Right cardiac atrium (tissue), 5 donors: ENCODE measurements at regions not wholly inside any gene's neighbourhood (a gene's known extent, or its start where the extent isn't known, plus 50 kb on each side); places are given as distances from the start of the nearest gene placed in this dataset.

Experiments
- ATAC-seq, 2 donors: fragments of 200-7000 bp; cut with Tn5 transposase; one replicate each; pipeline versions ENCODE4 v1.8.0 to v1.9.1; 2020; ENCODE audit warnings: moderate library complexity in 2 of 2, mild to moderate bottlenecking in 1 of 2
- DNase-seq, 3 donors: peaks; one replicate each; pipeline ENCODE4 v3.0.0-alpha.2; 2020
- H3K27ac ChIP-seq: one replicate; pipeline ENCODE4 v1.5.1; 2013; ENCODE audit warnings: mild to moderate bottlenecking, low read length, control low read depth, moderate library complexity
- H3K27me3 ChIP-seq: one replicate; pipeline ENCODE4 v1.6.1; 2013; ENCODE audit not compliant: control insufficient read depth, insufficient read depth
- H3K4me1 ChIP-seq: one replicate; pipeline ENCODE4 v1.6.1; 2013; ENCODE audit warnings: low read length; ENCODE audit not compliant: control insufficient read depth, insufficient read depth
- H3K4me3 ChIP-seq: one replicate; pipeline ENCODE4 v1.5.1; 2013; ENCODE audit warnings: low read length, control low read depth
- H3K9me3 ChIP-seq: one replicate; pipeline ENCODE4 v1.6.1; 2013; ENCODE audit warnings: low read length; ENCODE audit not compliant: control insufficient read depth
- WGBS: extraction: QIAGEN DNeasy Blood & Tissue Kit; methylation state at CpG from one replicate; pipeline ENCODE4 v1.1.7; 2013; 5-methylcytosine and 5-hydroxymethylcytosine counted together
- intact Hi-C, 4 donors: fragments of 100-400 bp; cut with DNase I; formaldehyde crosslinking; loops; one replicate each; pipeline versions ENCODE4 v1.11.0 to v1.14.0; 2022 to 2023
- donor health status: healthy with polysubstance abuse.
- donor health status: DM: no; HTN: yes; CAD: no.
- donor health status: DM: no; HTN: no; CAD: no.
- donor health status: DM: no; HTN: yes; CAD: no; lungs with severe emphysema.
- donor health status: DM: yes; HTN: yes; CAD: no.

DNA sequence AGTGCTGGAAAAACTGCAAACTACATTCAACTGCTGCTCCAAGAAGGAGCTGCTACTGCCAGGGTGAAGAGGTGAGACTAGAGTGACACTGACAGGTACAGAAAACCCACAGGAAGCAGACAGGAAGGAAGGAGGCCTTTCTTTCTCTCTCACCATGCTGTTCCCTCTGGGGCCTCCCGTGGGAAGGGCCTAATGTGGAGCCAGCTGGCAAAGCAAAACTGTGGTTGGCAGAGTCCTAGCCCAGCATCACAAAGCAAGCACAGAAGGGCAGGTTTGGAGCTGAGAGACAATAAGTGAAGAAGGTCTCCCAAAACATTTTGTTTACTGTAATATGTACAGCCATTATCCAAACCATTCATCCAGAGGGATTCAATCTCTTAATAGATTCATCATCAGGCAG lies 122.5 kb upstream of the MAX start:
- H3K27me3 ChIP-seq, result no peaks in the 10 kb centered on the region
- DNase-seq, result no peak
- H3K4me3 ChIP-seq, result no peak overlapping the region
- no peak for ATAC-seq
- no peak overlapping the region for H3K27ac ChIP-seq
- intact Hi-C loops, result loop anchor here in 1 of 4 donors (10.0 kb wide), 1 partner anchor 180 kb away; no protein-coding TSS in a partner anchor
- WGBS, result 26% methylated on average over 1 of the region's 1 CpG
- peaks cover 4% of the 10 kb centered on the region for H3K4me1 ChIP-seq
- H3K9me3 ChIP-seq, result no peaks in the 10 kb centered on the region

DNA sequence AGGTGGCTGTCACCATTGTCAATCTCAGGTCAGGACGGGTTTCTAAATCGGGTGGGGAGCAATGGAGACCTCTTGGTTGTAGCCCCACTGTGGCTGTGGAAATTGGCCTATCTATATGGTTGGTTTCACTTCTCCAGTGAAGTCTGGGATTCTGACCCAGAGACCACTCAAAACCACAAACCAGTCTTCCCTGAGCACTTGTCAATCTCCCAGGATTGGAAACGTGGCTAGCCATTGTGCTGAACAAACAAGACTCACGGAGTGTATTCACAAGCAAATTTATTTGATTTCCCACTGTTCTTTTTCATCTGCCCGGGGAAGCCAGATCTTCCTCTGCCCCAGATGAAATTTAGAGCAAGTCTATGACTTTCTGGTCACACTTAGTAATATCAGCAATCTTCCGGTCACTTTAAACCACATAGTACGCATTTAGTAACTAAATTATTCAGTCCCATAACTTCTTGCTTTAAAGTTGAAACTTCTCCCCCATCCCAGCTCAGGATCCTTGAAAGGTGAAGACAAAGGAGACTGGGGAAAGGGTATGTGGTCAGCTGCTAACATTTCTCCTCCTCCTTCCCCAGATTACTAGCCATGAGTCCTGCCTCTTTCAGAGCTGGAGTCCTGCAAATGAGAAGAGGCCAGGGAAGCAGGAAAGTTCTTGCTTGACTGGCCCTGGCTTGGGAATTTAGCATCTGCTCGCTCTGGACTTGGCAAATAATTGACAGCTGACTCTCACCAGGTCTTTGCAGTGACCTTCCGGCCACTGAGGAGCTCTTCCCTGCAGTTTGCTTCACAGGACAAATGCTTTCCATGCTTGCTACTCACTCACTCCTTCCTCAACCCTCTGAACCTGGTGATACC lies 123.2 kb upstream of the MAX start:
- intact Hi-C loops, result loop anchor here in 1 of 4 donors (10.0 kb wide), 1 partner anchor 179 kb away; no protein-coding TSS in a partner anchor
- Histone ChIP-seq H3K4me1 (peaks cover 4% of the 10 kb centered on the region), H3K4me3 (no peak overlapping the region), H3K9me3 (no peaks in the 10 kb centered on the region), H3K27ac (no peak overlapping the region), H3K27me3 (no peaks in the 10 kb centered on the region)
- WGBS, result 88% methylated on average over 9 of the region's 9 CpGs
- ATAC-seq (no peak), DNase-seq (no peak)

DNA sequence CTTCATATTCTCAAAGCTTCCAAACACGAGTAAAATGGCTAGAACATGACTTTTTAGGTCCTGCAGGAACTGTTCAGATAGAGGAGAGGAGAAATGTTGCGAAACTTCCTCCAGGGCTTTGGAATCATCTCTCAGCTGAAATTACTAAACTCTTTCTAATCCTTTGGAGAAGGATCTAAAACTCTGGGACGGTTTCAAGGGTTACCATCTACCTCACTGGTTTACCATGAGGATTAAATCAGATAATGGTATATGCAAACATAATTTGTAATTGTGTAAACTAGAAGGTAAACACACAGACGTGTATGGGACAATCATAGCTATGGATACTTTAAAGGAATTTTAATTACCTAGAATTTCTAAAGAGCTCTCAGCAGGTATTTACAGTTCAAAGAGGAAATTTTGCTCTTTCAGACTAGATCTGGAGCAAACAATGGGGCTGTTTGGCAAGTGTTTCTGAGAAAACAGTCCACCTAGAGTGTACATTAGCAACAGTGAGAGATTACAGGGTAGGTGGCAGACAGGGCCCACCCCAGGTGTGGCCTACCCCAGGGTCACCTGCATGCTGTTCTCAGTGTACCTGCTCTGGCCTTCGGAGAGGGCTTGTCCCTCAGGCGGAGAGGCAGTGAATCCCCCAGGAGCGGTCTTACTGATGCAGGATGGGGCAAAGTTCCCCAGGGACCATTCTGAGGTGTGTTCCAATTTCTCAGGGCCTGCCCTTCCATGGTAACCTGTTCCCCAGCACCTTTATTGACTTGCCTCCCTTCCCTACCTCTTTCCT lies 124.7 kb upstream of the MAX start:
- Histone ChIP-seq H3K4me3 (no peak overlapping the region), H3K27ac (no peak overlapping the region), H3K27me3 (no peaks in the 10 kb centered on the region), H3K4me1 (peaks cover 10% of the 10 kb centered on the region), H3K9me3 (no peaks in the 10 kb centered on the region)
- no peak for DNase-seq
- intact Hi-C loops, result loop anchor here in 1 of 4 donors (10.0 kb wide), 1 partner anchor 178 kb away; no protein-coding TSS in a partner anchor
- ATAC-seq, result no peak
- 81% methylated on average over 7 of the region's 7 CpGs for WGBS

DNA sequence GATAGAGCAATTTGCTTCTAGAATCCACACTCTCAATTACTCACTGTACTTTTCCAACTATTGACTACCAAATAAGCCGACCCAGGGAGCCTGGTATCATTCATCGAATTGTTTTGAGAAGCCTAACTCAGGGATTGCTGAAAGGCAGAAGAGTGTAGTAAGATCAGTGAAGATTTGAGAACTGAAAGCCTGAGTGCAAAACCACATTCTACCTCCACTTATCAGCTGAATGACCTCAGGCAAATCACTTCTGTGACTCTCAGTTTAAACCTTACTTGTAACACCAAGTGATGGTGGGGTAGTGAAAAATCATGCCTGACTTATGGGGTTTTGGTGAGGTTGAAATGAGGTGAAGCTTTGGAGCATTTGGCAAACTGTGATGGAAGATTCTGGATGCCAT lies 126.1 kb upstream of the MAX start:
- H3K4me3 ChIP-seq, result no peak overlapping the region
- no peak overlapping the region for H3K27ac ChIP-seq
- 83% methylated on average over 2 of the region's 2 CpGs for WGBS
- ATAC-seq (no peak), DNase-seq (no peak)
- intact Hi-C loops, result loop anchor here in 1 of 4 donors (10.0 kb wide), 1 partner anchor 176 kb away; no protein-coding TSS in a partner anchor
- no peaks in the 10 kb centered on the region for H3K27me3 ChIP-seq
- H3K4me1 ChIP-seq, result peaks cover 10% of the 10 kb centered on the region
- no peaks in the 10 kb centered on the region for H3K9me3 ChIP-seq

DNA sequence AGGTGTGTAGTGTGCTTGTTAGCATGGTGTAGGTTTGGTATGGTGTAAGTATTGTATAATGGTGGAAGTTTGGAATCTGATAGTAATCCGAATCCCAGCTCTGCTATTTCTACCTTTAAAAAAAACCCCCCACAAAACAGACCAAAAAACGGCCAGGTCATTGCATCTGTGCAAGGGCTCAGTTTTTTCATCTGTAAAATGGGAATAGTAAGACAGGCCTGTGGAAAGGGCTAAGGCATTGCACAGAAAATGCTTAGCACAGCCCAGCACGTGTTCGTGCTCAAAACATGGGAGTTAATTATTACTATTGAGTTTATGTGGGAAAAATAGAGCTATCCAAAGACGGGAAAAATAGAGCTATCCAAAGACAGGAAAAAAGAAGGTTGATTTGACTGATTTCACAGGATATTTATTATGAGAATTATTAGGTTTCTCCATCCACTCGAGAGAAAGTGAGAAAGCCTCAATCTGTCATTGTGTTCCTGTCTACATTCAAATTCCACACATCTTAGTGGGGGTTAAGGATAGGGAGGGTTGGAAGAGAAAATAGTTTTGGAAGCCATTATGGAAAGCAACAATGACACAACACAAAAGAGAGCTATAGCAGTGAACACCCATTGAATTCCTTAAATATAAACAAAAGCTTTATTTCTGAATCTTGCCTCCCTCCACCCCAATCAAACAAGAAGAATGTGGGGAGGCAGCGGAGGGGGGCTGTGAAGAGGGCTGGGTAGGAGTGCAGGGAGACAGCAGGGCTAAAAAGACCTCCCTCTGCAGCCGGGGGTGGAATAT lies 126.8 kb upstream of the MAX start:
- DNase-seq (no peak), ATAC-seq (no peak)
- peak overlapping the region; percentile 64 for H3K4me3 ChIP-seq
- no peaks in the 10 kb centered on the region for H3K9me3 ChIP-seq
- intact Hi-C loops, result loop anchor here in 1 of 4 donors (10.0 kb wide), 1 partner anchor 176 kb away; no protein-coding TSS in a partner anchor
- peak overlapping the region; percentile 79 for H3K27ac ChIP-seq
- WGBS, result 77% methylated on average over 8 of the region's 8 CpGs
- peaks cover 10% of the 10 kb centered on the region for H3K4me1 ChIP-seq
- no peaks in the 10 kb centered on the region for H3K27me3 ChIP-seq

DNA sequence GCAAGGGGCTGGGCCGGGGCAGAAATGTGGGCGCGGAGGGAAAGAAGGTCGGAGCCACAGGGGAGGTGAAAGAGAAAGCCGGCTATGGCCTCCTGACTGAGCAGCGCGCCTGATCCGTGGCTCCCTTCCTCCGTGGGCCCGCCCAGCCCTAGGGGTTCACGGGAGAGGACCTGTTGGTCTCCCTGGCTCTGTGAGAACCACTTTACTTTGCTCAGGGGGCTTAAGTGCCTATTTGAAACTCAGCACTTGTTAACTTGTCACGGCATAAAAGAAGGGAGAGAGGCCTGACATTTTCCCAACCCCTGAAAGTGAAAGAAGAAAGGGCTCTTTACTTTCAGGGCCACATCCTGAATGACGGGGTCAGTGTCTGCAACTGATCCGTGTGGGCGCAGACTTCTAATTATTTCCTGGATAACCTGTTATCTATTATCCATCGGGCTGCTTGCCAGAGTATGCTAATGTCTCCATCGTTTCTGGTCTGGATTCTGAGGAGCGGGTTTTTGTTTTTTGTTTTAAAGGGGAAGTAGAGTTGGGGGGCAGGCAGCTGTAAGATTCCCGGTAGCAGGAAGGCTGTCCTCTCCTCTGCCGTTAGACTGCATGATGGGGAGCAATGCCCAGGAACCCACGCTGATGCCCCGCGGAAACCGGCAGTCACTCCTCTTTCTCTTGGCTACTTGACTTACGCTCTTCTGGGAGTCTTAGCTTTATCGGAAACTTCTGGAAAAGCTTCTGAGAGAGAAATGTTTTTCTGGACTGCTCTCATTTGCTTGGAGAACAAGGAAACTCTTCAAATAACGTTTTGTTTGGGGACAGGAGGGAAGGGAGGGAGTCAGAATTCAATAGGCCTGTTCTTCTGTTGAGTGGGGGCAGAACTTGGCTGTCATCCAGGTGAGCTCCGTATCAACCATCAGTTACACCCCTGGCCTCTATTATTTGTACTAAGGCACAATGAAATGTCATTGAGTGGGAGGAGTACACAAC lies 127.7 kb upstream of the MAX start:
- WGBS, result 17% methylated on average over 28 of the region's 28 CpGs
- ATAC-seq, result peak; percentile 90 to 96
- H3K4me3 ChIP-seq, result peak overlapping the region; percentile 64
- peaks cover 10% of the 10 kb centered on the region for H3K4me1 ChIP-seq
- H3K27me3 ChIP-seq, result no peaks in the 10 kb centered on the region
- no peaks in the 10 kb centered on the region for H3K9me3 ChIP-seq
- DNase-seq, result peak; percentile 76 to 87 (median 82)
- peak overlapping the region; percentile 79 for H3K27ac ChIP-seq
- intact Hi-C loops, result loop anchor here in 1 of 4 donors (10.0 kb wide), 1 partner anchor 175 kb away; no protein-coding TSS in a partner anchor

DNA sequence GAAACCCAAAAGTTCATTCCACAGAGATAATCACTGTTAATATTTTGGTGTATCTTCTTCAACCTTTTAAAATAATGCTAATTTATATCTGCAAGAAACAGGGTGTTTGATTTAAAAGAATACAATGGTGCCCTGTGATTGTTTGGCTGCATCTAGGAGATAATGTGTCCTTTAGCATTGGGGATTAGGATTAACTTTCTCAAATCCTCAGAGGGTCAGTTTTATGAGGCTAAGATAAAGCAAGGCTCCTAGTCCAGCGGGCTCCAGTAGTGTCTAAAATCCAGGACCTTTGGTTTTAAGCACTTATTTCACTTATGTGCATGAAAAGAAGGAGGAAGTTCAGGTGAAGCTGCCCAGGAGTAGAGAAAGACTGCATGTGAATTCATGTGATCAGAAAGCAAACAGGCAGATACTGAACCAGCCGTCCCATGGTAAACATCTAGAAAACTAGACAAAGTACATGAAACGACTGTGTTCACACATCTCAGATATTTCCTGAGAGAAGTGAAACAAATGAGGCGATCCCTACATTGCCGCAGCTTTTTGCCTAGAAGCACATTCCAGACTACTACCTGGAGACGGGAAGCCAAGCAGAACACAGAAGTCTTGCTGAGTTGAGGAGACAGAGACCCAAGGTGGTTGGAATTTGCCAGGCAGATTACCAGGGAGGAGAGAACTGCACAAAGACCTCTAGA lies 129.1 kb upstream of the MAX start:
- peaks cover 6% of the 10 kb centered on the region for H3K4me1 ChIP-seq
- no peak overlapping the region for H3K27ac ChIP-seq
- WGBS, result 87% methylated on average over 6 of the region's 6 CpGs
- intact Hi-C loops, result no loop called here
- ATAC-seq, result no peak
- no peaks in the 10 kb centered on the region for H3K9me3 ChIP-seq
- DNase-seq, result no peak
- no peak overlapping the region for H3K4me3 ChIP-seq
- no peaks in the 10 kb centered on the region for H3K27me3 ChIP-seq

DNA sequence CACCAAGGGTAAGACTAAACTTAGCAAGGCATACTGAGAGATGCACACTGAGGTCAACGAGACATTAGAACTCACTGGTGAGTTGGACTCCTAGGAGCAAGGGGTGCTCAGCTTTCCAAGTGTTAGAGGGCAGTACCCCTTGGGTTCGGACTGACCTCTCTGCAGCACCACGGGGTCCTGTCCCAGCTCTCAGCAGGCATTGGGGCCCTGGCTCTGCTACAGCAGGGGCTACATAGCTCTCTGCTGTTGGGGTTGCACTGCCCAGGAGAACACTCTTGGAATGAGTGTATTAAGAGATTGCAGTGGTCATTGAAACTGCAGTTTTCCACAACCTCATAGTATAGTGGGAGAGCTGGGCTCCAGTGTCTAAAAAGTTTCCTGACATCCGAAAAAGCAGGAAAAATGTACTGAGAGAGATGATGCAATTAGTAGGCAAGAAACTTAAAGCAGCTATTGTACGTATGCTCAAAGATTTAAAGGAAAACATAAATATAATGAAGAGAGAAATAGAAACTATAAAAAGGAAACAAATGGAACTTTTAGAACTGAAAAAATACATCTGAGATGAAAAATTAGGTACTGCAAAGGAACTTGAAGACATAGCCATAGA lies 132.5 kb upstream of the MAX start:
- DNase-seq, result no peak
- 90% methylated on average over 5 of the region's 5 CpGs for WGBS
- intact Hi-C loops, result no loop called here

More for the DNA sequence above, 132.5 kb upstream of the MAX start:
- Histone ChIP-seq H3K4me3 (no peak overlapping the region), H3K4me1 (peaks cover 6% of the 10 kb centered on the region), H3K9me3 (no peaks in the 10 kb centered on the region), H3K27me3 (no peaks in the 10 kb centered on the region), H3K27ac (no peak overlapping the region)
- ATAC-seq, result no peak
